ENCODE measurements at regions not wholly inside any gene's neighbourhood (a gene's known extent, or its start where the extent isn't known, plus 50 kb on each side); places are given as distances from the start of the nearest gene placed in this dataset.

GRCh38 chr5:118279540-118280294 lies 708.6 kb downstream of the DTWD2 start:
- TF ChIP-seq POLR2A (IDR thresholded peaks at IDR 0.05; ENCODE audit: low read depth, low read length) (no peak), POLR2AphosphoS5 (IDR thresholded peaks at IDR 0.05; ENCODE audit: low read depth, low read length) (no peak)

Measured in GM12892 (cell line).